ENCODE measurements at regions not wholly inside any gene's neighbourhood (a gene's known extent, or its start where the extent isn't known, plus 50 kb on each side); places are given as distances from the start of the nearest gene placed in this dataset.
A peak's percentile ranks its signal among the peaks of the same experiment; 100 is the strongest.
"Not testable (repeated sequence)": the region's sequence is repeated elsewhere in the genome, so short reads cannot be mapped to it uniquely, and the experiment has no call there.

DNA sequence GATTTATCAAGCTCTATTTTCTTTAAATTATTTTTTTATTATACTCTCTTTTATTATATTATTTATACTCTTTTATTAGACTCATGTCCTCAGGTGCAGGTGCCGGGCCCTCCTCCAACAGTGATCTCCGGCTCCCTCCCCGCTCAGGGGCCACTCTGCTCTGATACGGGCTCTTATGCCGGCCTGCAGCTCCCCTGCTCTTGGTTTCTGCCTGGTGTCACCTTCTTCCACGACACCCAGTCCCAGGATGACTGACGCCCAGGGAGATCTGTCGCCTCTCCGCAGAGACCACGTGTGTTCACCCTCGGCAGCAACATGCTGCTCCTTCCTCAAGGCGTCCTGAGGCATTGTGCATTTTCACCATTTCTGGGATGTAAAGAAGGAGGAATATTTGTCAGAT is 322.3 kb downstream of the CACNA1B start:
- H4K5ac ChIP-seq (ENCODE audit: low read depth, low read length); H3K18ac ChIP-seq (ENCODE audit: low read depth, low read length); H3K4me1 ChIP-seq (ENCODE audit: control insufficient read depth, insufficient read depth, low read length); H3K9me3 ChIP-seq (ENCODE audit: control insufficient read depth, insufficient read depth, low read length); POLR2A ChIA-PET (ENCODE audit: unreplicated experiment); H3K4me3 ChIP-seq (ENCODE audit: insufficient read depth, low read depth, low read length); H4K20me1 ChIP-seq (ENCODE audit: insufficient read depth, low read length); H3K14ac ChIP-seq (replicated peaks; ENCODE audit: low read depth, low read length); H3K79me1 ChIP-seq (ENCODE audit: low read depth in 1 of 2, low read length in 2 of 2); H3K23ac ChIP-seq (ENCODE audit: low read depth, low read length); DNase-seq; ATAC-seq (ENCODE audit: low read depth); H3K9ac ChIP-seq (ENCODE audit: low read depth, low read length); H3K56ac ChIP-seq (ENCODE audit: extremely low read depth, insufficient read depth, low read length); H2BK120ac ChIP-seq (ENCODE audit: low read depth, low read length); H2BK20ac ChIP-seq (ENCODE audit: low read depth, low read length); H2BK15ac ChIP-seq (ENCODE audit: low read depth, low read length); H3K27me3 ChIP-seq (ENCODE audit: control insufficient read depth, insufficient read depth, low read length); H3K4me2 ChIP-seq (ENCODE audit: low read depth, low read length); BruUV-seq (replicated peaks); CTCF ChIA-PET; H2AK9ac ChIP-seq (replicated peaks; ENCODE audit: low read depth, low read length, poor library complexity); H2AK5ac ChIP-seq (ENCODE audit: low read depth, low read length); dilution Hi-C loops (cut with HindIII; ENCODE audit: low sequenced_read_pairs, unreplicated experiment); H3K4ac ChIP-seq (ENCODE audit: low read depth, low read length); H2AFZ ChIP-seq (replicated peaks; ENCODE audit: low read length, poor library complexity); H3K9me1 ChIP-seq (ENCODE audit: insufficient read depth, low read length); H4K91ac ChIP-seq (ENCODE audit: insufficient read depth, low read depth, low read length); H4K8ac ChIP-seq (ENCODE audit: low read depth in 2 of 2, low read length in 2 of 2); H3K36me3 ChIP-seq (ENCODE audit: control insufficient read depth, insufficient read depth, low read length); H3K27ac ChIP-seq (ENCODE audit: insufficient read depth, low read length); intact Hi-C loops (cut with micrococcal nuclease); H2BK5ac ChIP-seq (ENCODE audit: low read depth, low read length, poor library complexity, severe bottlenecking); in situ Hi-C loops (cut with MboI; ENCODE audit: low sequenced_read_pairs): not testable (repeated sequence)
- WGBS, 2 experiments (ENCODE audit: extremely low coverage in 2 of 2, insufficient read length in 1 of 2), result 81% methylated on average over 5 of the region's 12 CpGs; no CpG with 5 or more reads in 1 of the 2 experiments

DNA sequence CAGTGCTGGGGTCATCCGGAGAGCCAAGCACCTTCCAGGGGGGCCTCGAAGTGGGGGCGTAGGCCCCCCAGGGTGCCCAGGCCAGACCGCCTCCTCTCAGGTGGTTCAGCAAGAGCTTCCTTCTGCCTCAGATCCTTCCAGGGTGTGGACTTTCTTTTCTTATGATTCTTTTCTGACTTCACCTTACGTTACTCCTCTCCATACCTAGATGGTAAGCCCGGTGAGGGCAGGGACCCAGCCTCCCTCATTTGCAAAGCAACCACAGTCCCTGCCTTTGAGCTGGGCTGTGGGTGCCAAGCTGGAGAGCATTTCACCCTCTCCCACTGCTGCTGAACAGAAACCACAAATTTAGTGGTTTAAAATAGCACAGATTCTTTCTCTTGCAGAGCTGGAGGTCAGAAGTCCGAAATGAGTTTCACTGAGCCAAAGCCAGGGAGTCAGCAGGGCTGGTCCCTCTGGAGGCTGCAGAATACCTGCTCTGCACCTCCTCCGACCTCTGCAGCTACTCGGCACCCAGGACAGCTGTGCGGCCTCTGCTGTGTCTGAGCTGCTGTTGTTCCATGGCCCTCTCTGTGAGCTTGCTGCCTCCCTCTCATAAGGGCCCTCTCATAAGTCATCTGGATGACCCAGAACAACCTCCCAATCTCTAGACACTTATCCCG is 323.0 kb downstream of the CACNA1B start:
- H3K4me1 ChIP-seq (ENCODE audit: control insufficient read depth, insufficient read depth, low read length); BruUV-seq (replicated peaks); H3K56ac ChIP-seq (ENCODE audit: extremely low read depth, insufficient read depth, low read length); H3K9ac ChIP-seq (ENCODE audit: low read depth, low read length); H4K91ac ChIP-seq (ENCODE audit: insufficient read depth, low read depth, low read length); H3K27ac ChIP-seq (ENCODE audit: insufficient read depth, low read length); DNase-seq; H2BK20ac ChIP-seq (ENCODE audit: low read depth, low read length); H3K4ac ChIP-seq (ENCODE audit: low read depth, low read length); intact Hi-C loops (cut with micrococcal nuclease); H2BK5ac ChIP-seq (ENCODE audit: low read depth, low read length, poor library complexity, severe bottlenecking); H3K9me3 ChIP-seq (ENCODE audit: control insufficient read depth, insufficient read depth, low read length); dilution Hi-C loops (cut with HindIII; ENCODE audit: low sequenced_read_pairs, unreplicated experiment); H2AK9ac ChIP-seq (replicated peaks; ENCODE audit: low read depth, low read length, poor library complexity); H3K14ac ChIP-seq (replicated peaks; ENCODE audit: low read depth, low read length); H4K20me1 ChIP-seq (ENCODE audit: insufficient read depth, low read length); H3K79me1 ChIP-seq (ENCODE audit: low read depth in 1 of 2, low read length in 2 of 2); H3K9me1 ChIP-seq (ENCODE audit: insufficient read depth, low read length); POLR2A ChIA-PET (ENCODE audit: unreplicated experiment); H3K27me3 ChIP-seq (ENCODE audit: control insufficient read depth, insufficient read depth, low read length); H4K5ac ChIP-seq (ENCODE audit: low read depth, low read length); H2AK5ac ChIP-seq (ENCODE audit: low read depth, low read length); H2AFZ ChIP-seq (replicated peaks; ENCODE audit: low read length, poor library complexity); H2BK120ac ChIP-seq (ENCODE audit: low read depth, low read length); H3K4me2 ChIP-seq (ENCODE audit: low read depth, low read length); H3K36me3 ChIP-seq (ENCODE audit: control insufficient read depth, insufficient read depth, low read length); H3K18ac ChIP-seq (ENCODE audit: low read depth, low read length); H4K8ac ChIP-seq (ENCODE audit: low read depth in 2 of 2, low read length in 2 of 2); H2BK15ac ChIP-seq (ENCODE audit: low read depth, low read length); H3K23ac ChIP-seq (ENCODE audit: low read depth, low read length); CTCF ChIA-PET; in situ Hi-C loops (cut with MboI; ENCODE audit: low sequenced_read_pairs); H3K4me3 ChIP-seq (ENCODE audit: insufficient read depth, low read depth, low read length): not testable (repeated sequence)
- WGBS, 2 experiments (ENCODE audit: extremely low coverage in 2 of 2, insufficient read length in 1 of 2), result no CpG with 5 or more reads among the region's 11 CpGs
- peak; percentile 17; the same call in 1 of the 2 replicates for ATAC-seq (ENCODE audit: low read depth)

Measured in IMR-90 (cell line).